ENCODE measurements at regions not wholly inside any gene's neighbourhood (a gene's known extent, or its start where the extent isn't known, plus 50 kb on each side); places are given as distances from the start of the nearest gene placed in this dataset.

GRCh38 chr4:31068257-31069075, 348.3 kb downstream of the PCDH7 start:
- Histone ChIP-seq H4K20me1 (ENCODE audit: insufficient read depth, low read length) (no peaks in the 10 kb centered on the region), H3K36me3 (ENCODE audit: insufficient read depth, low read length) (no peaks in the 10 kb centered on the region), H3K9me2 (ENCODE audit: low read depth, low read length) (no peaks in the 10 kb centered on the region), H3K79me2 (ENCODE audit: insufficient read depth, low read length) (no peaks in the 10 kb centered on the region), H3K4me3 (ENCODE audit: low read depth, low read length, poor library complexity, severe bottlenecking) (no peak overlapping the region), H2AFZ (ENCODE audit: low read length) (no peak overlapping the region), H3K4me1 (ENCODE audit: insufficient read depth, low read length, severe bottlenecking) (no peaks in the 10 kb centered on the region), H3K27ac (ENCODE audit: low read depth, low read length, poor library complexity, severe bottlenecking) (no peak overlapping the region), H3K4me2 (ENCODE audit: low read length) (no peak overlapping the region), H3F3A (ENCODE audit: insufficient read depth, low read length) (no peaks in the 10 kb centered on the region), H3K27me3 (ENCODE audit: insufficient read depth, low read length) (no peaks in the 10 kb centered on the region), H3K9ac (ENCODE audit: low read length) (no peak overlapping the region), H3K9me3 (ENCODE audit: low read length) (no peaks in the 10 kb centered on the region)
- TF ChIP-seq EZH2 (IDR thresholded peaks at IDR 0.05; ENCODE audit: borderline replicate concordance, low read length) (no peak), CTCF (IDR thresholded peaks at IDR 0.05; ENCODE audit: low read length) (no peak)

GRCh38 chr4:31069151-31069550, 349.0 kb downstream of the PCDH7 start:
- no peaks in the 10 kb centered on the region for H3K27me3 ChIP-seq (ENCODE audit: insufficient read depth, low read length)
- no peaks in the 10 kb centered on the region for H4K20me1 ChIP-seq (ENCODE audit: insufficient read depth, low read length)
- H3K36me3 ChIP-seq (ENCODE audit: insufficient read depth, low read length) = no peaks in the 10 kb centered on the region
- H3K27ac ChIP-seq (ENCODE audit: low read depth, low read length, poor library complexity, severe bottlenecking) = no peak overlapping the region
- H3K4me1 ChIP-seq (ENCODE audit: insufficient read depth, low read length, severe bottlenecking) = no peaks in the 10 kb centered on the region
- no peaks in the 10 kb centered on the region for H3K79me2 ChIP-seq (ENCODE audit: insufficient read depth, low read length)
- no peaks in the 10 kb centered on the region for H3F3A ChIP-seq (ENCODE audit: insufficient read depth, low read length)
- H3K4me2 ChIP-seq (ENCODE audit: low read length) = no peak overlapping the region
- H3K9me2 ChIP-seq (ENCODE audit: low read depth, low read length) = no peaks in the 10 kb centered on the region
- H2AFZ ChIP-seq (ENCODE audit: low read length) = no peak overlapping the region
- H3K9ac ChIP-seq (ENCODE audit: low read length) = no peak overlapping the region
- no peaks in the 10 kb centered on the region for H3K9me3 ChIP-seq (ENCODE audit: low read length)
- no peak overlapping the region for H3K4me3 ChIP-seq (ENCODE audit: low read depth, low read length, poor library complexity, severe bottlenecking)
- TF ChIP-seq EZH2 (IDR thresholded peaks at IDR 0.05; ENCODE audit: borderline replicate concordance, low read length) = no peak

GRCh38 chr4:31071508-31072486, 351.6 kb downstream of the PCDH7 start:
- no peaks in the 10 kb centered on the region for H3K9me3 ChIP-seq (ENCODE audit: low read length)
- no peak overlapping the region for H3K4me2 ChIP-seq (ENCODE audit: low read length)
- no peaks in the 10 kb centered on the region for H4K20me1 ChIP-seq (ENCODE audit: insufficient read depth, low read length)
- H3K9ac ChIP-seq (ENCODE audit: low read length) = no peak overlapping the region
- TF ChIP-seq EZH2 (IDR thresholded peaks at IDR 0.05; ENCODE audit: borderline replicate concordance, low read length) = no peak
- no peak for TF ChIP-seq CTCF (IDR thresholded peaks at IDR 0.05; ENCODE audit: low read length)
- H3K4me3 ChIP-seq (ENCODE audit: low read depth, low read length, poor library complexity, severe bottlenecking) = no peak overlapping the region
- no peak overlapping the region for H2AFZ ChIP-seq (ENCODE audit: low read length)
- no peak overlapping the region for H3K27ac ChIP-seq (ENCODE audit: low read depth, low read length, poor library complexity, severe bottlenecking)
- H3K27me3 ChIP-seq (ENCODE audit: insufficient read depth, low read length) = no peaks in the 10 kb centered on the region
- H3K9me2 ChIP-seq (ENCODE audit: low read depth, low read length) = no peaks in the 10 kb centered on the region
- no peaks in the 10 kb centered on the region for H3K4me1 ChIP-seq (ENCODE audit: insufficient read depth, low read length, severe bottlenecking)
- no peaks in the 10 kb centered on the region for H3K79me2 ChIP-seq (ENCODE audit: insufficient read depth, low read length)
- no peaks in the 10 kb centered on the region for H3K36me3 ChIP-seq (ENCODE audit: insufficient read depth, low read length)
- H3F3A ChIP-seq (ENCODE audit: insufficient read depth, low read length) = no peaks in the 10 kb centered on the region

Measured in OCI-LY1 (cell line).